Ovary (tissue), 3 donors: ENCODE measurements at regions not wholly inside any gene's neighbourhood (a gene's known extent, or its start where the extent isn't known, plus 50 kb on each side); places are given as distances from the start of the nearest gene placed in this dataset.

Experiments
- EP300 ChIP-seq: sonication (generic); formaldehyde crosslinking; IDR thresholded peaks from one replicate; pipeline ENCODE4 v1.6.1; 2017; ENCODE audit warnings: antibody characterized with exemption
- POLR2A ChIP-seq: fragments of 450-650 bp; IDR thresholded peaks from one replicate; pipeline ENCODE4 v1.6.1; 2017; ENCODE audit warnings: antibody characterized with exemption, mild to moderate bottlenecking, moderate library complexity
- TF ChIP-seq, protein P1 (sequence below), 3 donors: fragments of 450-650 bp in 2 of 3; fragments of 200-600 bp in 1 of 3; IDR thresholded peaks; one replicate each; pipeline versions ENCODE4 v1.5.1 to v1.8.0; 2016 to 2022; ENCODE audit warnings: antibody characterized with exemption in 3 of 3, mild to moderate bottlenecking in 1 of 3
- donor health status: DM: no; HTN: no; CAD: no.

- TF ChIP-seq POLR2A, result no peak
- TF ChIP-seq, protein P1, sequence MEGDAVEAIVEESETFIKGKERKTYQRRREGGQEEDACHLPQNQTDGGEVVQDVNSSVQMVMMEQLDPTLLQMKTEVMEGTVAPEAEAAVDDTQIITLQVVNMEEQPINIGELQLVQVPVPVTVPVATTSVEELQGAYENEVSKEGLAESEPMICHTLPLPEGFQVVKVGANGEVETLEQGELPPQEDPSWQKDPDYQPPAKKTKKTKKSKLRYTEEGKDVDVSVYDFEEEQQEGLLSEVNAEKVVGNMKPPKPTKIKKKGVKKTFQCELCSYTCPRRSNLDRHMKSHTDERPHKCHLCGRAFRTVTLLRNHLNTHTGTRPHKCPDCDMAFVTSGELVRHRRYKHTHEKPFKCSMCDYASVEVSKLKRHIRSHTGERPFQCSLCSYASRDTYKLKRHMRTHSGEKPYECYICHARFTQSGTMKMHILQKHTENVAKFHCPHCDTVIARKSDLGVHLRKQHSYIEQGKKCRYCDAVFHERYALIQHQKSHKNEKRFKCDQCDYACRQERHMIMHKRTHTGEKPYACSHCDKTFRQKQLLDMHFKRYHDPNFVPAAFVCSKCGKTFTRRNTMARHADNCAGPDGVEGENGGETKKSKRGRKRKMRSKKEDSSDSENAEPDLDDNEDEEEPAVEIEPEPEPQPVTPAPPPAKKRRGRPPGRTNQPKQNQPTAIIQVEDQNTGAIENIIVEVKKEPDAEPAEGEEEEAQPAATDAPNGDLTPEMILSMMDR (IDR thresholded peaks at IDR 0.05), result no peak
- no peak for TF ChIP-seq EP300
Observed at GRCh38 chr2:34545486-34546136, 946.5 kb upstream of the FAM98A start.
